ENCODE measurements at regions not wholly inside any gene's neighbourhood (a gene's known extent, or its start where the extent isn't known, plus 50 kb on each side); places are given as distances from the start of the nearest gene placed in this dataset.
"Not testable (repeated sequence)": the region's sequence is repeated elsewhere in the genome, so short reads cannot be mapped to it uniquely, and the experiment has no call there.

DNA sequence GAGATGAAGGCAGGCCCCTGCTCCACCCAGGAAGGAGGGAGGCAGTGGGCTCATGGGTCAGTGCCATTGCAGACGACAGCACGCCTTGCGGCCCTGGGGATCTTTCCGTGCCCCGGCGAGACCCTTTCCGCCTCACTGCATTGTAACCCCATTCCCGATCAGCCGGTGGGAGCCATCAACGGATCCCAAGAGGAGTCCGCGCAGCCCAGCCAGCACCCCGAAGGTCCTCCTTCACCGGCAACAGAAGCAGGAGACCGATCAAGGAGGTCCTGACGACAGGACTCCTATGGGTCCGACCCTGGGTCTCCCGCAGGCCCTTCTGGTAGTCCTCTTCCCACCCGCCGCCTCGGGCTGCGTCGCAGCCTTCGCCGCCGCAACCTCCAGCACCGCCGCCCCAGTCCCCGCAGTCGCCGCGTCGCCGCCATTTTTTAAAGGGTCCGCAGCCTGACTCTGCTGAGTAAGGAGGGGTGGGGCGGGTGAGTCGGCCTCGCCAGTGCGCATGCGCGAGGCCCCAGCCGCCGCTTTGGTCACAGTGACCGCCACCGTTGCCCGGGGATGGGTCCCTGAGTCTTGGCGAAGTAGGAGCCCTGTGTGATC is 1417.0 kb upstream of the PCDH10 start:
- DNase-seq: not testable (repeated sequence)

- DNase-seq: not testable (repeated sequence)
Measured at GRCh38 chr4:131734321-131734720, 1414.8 kb upstream of the PCDH10 start.

- not testable (repeated sequence) for DNase-seq
Measured at GRCh38 chr4:131734851-131735385, 1414.2 kb upstream of the PCDH10 start.

DNA sequence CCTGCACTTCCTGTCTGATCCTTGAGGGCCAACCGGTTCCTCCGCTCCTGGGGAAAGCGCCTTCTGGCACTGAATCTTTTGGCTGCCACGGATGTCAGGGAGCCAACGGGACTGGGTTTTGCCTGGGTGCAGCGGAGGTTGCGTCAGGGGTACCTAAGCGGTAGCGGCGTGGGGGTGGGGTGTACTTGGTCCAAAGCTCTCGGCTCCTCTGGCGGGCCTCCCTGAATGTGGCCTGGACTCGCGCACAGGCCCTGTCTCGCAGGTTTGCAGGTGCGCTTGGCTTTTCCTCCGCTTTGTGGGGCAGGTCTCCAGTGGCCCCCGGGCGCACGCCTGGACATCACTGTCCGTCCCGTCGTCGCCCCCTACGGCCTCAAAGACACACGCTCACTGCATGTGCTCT is 1410.1 kb upstream of the PCDH10 start:
- DNase-seq: not testable (repeated sequence)

DNA sequence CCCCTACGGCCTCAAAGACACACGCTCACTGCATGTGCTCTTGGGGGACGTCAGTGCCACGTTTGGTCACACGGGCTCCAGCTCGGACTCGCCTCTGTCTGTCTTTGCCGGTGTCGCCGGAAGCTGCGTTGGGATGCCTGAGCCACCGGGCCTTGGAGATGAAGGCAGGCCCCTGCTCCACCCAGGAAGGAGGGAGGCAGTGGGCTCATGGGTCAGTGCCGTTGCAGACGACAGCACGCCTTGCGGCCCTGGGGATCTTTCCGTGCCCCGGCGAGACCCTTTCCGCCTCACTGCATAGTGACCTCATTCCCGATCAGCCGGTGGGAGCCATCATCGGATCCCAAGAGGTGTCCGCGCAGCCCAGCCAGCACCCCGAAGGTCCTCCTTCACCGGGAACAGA is 1407.3 kb upstream of the PCDH10 start:
- not testable (repeated sequence) for DNase-seq

DNA sequence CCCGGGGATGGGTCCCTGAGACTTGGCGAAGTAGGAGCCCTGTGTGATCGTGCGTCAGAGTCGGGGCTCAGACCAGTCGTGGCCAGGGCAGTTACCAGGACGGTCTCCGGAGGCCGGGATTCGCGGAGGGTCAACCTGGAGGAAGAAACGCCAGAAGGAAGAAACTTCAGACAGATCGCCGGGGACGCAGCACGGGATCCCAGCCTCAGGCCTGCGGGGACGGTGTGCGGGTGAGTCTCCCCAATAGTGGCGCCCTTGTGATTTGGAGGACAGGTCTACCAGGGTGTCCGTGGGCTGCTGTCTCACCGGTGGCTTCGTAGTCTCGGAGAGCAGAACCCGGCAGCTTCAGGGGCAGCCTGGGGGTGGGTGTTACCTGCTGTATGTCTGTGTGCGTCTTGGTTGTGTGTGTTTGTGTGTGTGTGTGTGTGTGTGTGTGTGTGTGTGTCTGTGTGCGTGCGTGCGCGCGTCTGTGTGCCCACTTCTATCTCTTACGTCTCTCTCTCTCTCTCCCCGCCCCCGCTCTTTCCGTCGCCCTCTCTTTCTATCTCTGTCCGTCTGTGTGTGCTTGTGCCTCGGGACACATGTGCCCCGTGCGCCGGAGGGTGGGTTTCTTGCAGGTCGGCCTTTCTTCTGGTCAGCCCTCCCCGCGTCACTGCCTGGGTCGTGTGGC is 1406.4 kb upstream of the PCDH10 start:
- not testable (repeated sequence) for DNase-seq

GRCh38 chr4:131743348-131743747 is 1405.7 kb upstream of the PCDH10 start:
- DNase-seq: not testable (repeated sequence)

- not testable (repeated sequence) for DNase-seq
Measured at GRCh38 chr4:131747203-131747602, 1401.9 kb upstream of the PCDH10 start.

DNA sequence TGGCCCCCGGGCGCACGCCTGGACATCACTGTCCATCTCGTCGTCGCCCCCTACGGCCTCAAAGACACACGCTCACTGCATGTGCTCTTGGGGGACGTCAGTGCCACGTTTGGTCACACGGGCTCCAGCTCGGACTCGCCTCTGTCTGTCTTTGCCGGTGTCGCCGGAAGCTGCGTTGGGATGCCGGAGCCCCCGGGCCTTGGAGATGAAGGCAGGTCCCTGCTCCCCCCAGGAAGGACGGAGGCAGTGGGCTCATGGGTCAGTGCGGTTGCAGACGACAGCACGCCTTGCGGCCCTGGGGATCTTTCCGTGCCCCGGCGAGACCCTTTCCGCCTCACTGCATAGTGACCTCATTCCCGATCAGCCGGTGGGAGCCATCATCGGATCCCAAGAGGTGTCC is 1399.9 kb upstream of the PCDH10 start:
- not testable (repeated sequence) for DNase-seq

- DNase-seq: not testable (repeated sequence)
Measured at GRCh38 chr4:131750006-131750405, 1399.1 kb upstream of the PCDH10 start.

DNA sequence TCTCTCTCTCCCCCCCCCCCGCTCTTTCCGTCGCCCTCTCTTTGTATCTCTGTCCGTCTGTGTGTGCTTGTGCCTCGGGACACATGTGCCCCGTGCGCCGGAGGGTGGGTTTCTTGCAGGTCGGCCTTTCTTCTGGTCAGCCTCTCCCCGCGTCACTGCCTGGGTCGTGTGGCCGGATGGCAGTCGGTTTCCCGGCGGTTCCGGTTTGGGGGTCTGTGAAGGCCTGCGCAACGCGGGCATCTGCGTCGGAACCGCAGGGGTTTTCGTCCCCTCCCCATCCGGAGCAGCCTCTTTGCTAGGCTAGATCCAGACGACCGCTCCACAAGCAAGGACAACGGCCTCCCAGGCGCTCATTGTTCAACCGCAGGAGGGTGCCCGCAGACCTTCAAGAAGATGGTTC is 1398.6 kb upstream of the PCDH10 start:
- not testable (repeated sequence) for DNase-seq

DNA sequence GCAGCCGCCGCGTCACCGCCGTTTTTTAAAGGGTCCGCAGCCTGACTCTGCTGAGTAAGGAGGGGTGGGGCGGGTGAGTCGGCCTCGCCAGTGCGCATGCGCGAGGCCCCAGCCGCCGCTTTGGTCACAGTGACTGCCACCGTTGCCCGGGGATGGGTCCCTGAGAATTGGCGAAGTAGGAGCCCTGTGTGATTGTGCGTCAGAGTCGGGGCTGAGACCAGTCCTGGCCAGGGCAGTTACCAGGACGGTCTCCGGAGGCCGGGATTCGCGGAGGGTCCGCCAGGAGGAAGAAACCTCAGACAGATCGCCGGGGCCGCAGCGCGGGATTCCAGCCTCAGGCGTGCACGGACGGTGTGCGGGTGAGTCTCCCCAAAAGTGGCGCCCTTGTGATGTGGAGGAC is 1386.9 kb upstream of the PCDH10 start:
- not testable (repeated sequence) for DNase-seq

GRCh38 chr4:131764730-131765129 is 1384.4 kb upstream of the PCDH10 start:
- peak in 1 of 4 experiments; percentile 1 for DNase-seq

- DNase-seq: not testable (repeated sequence)
Measured at GRCh38 chr4:131774382-131774781, 1374.7 kb upstream of the PCDH10 start.

DNA sequence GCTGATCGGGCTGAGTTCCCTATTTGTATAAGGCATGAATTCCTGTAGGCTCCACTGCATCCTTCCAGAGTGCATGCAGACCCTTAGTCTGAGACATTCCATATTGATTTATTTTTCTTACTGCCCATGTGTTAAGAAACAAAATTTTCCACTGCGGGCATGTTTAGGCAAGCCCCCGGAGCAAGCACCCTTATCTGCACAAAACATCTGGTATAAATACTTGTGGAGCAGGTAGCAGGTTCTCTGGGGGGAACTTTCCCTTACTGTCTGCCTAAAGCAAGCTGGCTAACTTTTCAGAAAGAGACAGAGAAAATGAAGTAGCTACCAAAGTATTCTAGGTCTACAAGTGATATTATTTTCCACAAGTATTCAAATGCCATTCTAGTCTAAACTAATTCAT is 1338.5 kb upstream of the PCDH10 start:
- DNase-seq: not testable (repeated sequence)

All from suppressor macrophage (primary cell).